HG03097 (cell line): ENCODE measurements at regions not wholly inside any gene's neighbourhood (a gene's known extent, or its start where the extent isn't known, plus 50 kb on each side); places are given as distances from the start of the nearest gene placed in this dataset.

Experiments used
- ATAC-seq: cut with Tn5 transposase; IDR thresholded peaks from one replicate; pipeline ENCODE4 v1.9.1; 2021; ENCODE audit not compliant: unreplicated experiment, low FRiP score

- no peak for ATAC-seq
Measured at GRCh38 chr20:22908944-22909343, 126.2 kb upstream of the SSTR4 start.

GRCh38 chr20:22909436-22909835, 125.7 kb upstream of the SSTR4 start:
- no peak for ATAC-seq

DNA sequence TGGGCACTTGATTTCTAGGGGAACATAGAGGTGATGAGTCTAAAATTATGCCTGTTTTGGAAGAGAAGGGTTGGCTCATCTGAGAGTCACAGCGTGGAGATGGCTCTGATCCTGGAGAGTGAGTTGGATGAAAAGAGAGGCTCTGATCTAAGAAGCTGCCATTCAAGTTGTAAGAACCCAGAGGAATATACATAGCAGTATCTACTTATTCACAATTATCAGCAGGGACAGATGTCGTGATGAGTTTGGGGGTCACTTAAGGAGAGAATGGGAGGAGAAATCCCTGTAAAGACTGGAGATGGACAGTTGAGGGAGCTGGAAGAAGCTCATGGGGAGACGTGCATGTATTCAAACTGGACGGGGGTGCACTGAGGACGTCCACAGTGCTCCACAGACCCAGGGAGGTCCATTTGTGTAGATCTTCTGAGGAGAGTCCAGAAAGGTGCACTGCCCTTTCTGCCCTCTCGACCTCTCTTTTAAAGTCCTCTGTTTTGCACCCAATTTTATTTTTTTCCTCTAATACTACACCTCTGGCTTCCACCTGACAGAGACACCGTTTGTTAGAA, 124.7 kb upstream of the SSTR4 start:
- ATAC-seq = no peak

DNA sequence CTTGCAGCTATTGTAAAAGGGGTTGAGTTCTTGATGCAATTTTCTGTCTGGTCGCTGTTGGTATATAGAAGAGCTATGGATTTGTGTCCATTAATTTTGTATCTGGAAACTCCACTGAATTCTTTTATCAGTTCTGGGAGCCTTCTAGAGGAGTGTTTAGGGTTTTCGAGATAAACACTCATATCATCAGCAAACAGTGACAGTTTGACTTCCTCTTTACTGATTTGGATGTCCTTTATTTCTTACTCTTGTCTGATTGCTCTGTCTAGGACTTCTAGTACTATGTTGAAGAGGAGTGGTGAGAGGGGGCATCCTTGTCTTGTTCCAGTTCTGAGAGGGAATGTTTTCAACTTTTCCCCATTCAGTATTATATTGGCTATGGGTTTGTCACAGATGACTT, 120.8 kb upstream of the SSTR4 start:
- no peak for ATAC-seq

DNA sequence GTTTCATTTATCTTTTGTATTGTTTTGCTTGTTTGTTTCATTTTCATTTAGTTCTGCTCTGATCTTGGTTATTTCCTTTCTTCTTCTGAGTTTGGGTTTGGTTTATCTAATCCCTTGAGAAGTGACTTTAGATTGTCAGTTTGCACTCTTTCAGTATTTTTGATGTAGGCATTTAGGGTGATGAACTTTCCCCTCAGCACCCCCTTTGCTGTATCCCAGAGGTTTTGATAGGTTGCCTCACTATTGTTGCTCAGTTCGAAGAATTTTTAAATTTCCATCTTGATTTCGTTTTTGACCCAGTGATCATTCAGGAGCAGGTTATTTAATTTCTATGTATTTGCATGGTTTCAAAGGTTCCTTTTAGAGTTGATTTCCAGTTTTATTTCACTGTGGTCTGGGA, 119.6 kb upstream of the SSTR4 start:
- no peak for ATAC-seq

GRCh38 chr20:22916021-22916842, 118.9 kb upstream of the SSTR4 start:
- no peak for ATAC-seq

DNA sequence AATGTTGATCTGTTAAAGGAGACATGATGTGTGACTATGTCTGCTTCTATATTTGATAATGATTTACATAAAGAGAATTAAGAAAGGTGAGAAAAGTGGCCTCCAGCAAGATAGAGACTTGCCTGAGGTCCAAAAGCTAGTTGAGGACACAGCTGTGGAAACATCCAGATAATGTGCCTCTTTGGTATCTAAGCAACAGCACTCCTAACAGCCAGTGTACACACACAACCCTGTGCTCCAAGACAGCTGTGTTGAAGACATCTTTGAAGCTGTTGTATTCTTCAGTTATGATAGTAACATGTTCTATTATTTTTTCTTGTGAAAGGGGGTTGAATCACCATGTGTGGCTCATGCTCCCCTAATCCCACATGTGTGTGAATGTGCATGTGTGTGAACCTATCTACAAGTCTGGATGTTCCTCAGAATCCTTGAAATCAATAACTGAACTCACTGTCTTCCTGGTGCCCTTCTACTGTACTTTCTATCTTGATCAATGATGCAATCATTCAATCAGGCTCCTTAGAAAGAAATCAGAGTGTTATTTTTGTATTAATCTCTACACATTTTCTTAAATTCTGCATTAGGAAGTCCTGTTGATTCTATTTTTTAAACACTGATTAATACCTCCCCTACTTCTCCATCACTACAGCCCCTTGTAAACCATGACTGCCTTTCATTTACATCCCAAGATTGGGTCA, 116.7 kb upstream of the SSTR4 start:
- no peak for ATAC-seq

DNA sequence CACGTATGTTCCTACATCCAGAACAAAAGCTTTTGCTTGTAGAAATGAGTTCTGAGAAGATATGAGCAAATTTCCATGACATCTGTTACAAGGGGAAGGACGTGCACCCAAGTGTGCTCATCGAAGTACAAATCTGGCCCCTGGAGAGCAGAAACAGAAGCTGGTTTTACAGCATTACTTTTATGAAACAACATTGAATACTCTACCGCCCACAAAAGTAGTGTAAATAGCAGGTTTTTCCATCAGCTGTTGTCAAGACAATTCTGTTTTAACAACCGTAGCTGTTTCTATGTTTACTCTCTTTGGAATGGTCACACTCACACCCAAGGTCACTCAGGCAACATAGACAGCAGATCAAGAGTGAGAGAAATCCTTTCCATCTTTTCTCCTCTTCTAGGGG, 114.2 kb upstream of the SSTR4 start:
- ATAC-seq = no peak

- no peak for ATAC-seq
Measured at GRCh38 chr20:22921595-22922421, 113.3 kb upstream of the SSTR4 start.

GRCh38 chr20:22922987-22923386, 112.1 kb upstream of the SSTR4 start:
- ATAC-seq = no peak

DNA sequence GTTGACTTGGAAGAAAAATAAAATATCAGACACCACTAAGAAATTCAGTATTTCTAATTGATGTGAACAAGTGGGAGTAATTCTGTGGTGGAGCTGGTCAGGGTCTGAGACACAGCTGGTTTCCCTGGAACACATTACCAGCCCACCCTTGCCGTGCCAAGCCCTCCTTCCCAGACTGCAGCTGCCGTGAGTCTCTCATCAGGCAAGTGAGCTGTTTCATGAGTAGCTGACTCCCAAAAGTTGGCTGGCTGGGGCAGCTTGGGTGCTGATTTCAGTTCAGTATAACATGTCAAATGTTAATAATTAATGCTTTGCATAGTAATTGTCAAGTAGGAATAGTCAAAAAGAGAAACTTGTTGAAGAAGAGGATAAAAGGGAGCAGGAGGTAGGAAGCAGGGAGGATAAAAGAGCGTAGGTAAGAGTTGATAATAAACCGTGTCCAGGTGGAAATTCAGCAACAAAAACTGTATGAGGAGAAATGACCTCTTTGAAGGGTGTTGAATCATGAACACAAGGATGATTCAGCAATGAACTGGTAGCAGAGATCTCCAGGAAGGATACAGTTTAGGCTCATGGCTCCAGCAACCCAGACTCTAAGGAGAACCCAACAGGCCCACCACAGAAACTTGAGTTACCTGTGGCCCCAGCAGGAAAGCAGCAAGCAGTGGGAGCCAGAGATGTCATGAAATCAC, 110.9 kb upstream of the SSTR4 start:
- ATAC-seq = no peak

DNA sequence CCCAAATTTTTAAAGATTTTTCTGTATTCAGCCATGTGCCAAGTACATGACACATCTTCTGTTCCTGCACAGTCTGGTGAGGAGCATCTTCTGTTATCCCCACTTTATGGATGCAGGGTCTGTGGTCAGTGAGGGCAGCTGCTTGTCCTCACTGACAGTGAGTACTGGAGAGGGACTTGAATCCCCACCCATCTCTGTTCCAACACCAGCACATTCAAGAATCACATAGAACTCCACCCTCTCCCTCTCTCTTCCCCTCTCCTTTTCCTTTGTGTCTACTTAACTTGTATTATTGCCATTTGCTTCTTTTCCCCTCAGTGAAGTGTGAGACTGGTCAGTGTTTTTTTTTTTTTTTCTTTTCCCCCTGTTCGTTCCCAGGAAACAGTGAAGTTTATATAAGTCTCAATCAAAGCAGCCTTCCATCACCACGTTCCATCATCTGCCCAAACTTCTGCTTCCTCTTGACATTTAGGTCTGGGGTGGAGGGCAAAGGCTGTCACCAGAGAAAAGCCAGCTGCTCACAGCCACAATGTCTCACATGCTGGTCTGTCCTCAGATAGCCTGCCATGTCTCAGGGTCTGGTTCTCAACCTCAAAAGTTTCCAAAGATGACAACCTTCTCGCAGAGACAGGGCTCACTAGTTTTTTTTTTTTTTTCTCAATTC, 110.0 kb upstream of the SSTR4 start:
- no peak for ATAC-seq

DNA sequence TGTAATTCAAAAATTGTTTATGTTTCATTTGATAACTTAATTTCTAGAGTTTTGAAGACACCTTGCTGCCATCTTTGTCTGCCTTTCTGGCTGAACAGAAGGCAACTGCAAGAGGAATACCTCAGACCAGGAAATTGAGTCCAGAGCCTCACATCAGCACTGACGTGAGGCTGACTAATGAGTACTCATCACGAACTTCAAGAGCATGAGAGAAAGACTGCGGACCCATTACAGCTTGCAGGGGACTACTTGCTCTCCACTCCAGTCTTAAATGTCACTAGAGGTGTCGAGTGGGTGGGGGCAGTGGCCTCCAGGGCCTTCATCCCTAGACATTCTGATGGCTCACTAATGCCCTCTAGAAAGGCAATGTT, 109.5 kb upstream of the SSTR4 start:
- ATAC-seq = no peak

- no peak for ATAC-seq
Measured at GRCh38 chr20:22927537-22927936, 107.6 kb upstream of the SSTR4 start.

DNA sequence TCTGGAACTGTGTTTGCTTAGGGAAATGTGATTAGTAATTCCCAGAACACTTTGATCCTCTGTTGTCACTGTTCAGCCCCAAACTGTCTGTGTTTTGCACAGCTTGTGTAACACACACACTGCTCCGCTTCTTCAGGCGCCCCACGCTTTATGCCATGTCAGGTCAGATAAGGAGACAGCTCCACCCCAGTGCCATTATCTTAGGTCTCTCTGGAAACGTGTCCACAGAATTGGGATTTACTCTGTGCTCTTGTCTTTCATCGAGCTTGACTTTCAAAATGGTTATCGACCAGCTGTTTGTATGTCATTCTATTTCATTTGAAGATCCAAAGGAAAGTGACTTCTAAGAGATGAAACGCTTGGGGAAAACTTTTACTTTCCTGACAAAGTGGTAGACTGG, 106.4 kb upstream of the SSTR4 start:
- no peak for ATAC-seq

GRCh38 chr20:22929661-22930060, 105.5 kb upstream of the SSTR4 start:
- no peak for ATAC-seq

DNA sequence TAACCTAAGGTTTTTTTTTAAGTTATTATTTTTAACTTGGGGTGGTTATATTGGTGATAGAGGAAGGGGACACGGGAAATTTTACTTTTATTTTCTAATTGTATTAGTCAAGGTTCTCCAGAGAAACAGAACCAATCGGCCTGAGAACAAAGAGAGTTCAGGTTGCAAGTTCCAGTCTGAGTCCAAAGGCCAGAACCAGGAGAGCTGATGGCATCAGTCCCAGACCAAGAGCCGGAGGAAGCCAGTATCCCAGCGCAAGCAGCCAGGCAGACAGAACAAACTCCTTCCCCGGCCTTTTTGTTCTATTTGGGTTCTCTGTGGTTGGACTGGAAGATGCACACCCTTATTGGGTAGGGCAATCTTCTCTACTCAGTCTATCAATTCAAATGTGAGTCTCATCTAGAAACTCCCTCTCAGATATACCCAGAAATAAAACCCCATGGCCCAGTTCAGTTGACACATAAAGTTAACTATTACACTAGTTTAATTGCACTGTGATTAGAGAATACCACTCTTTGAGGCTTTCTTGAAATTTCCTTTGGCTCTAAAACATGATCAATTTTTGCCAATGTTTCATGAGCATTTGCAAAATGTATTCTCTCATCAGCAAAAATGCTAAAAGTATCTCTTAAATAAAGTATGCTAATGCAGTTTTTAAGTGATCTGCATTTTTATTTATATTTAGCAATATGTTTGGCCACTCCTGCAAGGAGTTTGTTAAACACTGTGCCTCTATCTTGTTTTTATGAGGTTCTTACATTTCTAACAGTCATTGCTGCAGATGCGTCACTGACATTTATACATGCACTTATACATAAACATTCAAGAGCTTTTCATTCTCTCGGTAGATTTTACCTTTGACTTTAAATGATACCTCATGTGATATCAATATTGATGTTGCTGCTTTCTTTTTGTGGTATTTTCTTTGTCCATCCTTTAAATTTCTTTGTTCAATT, 103.2 kb upstream of the SSTR4 start:
- no peak for ATAC-seq

DNA sequence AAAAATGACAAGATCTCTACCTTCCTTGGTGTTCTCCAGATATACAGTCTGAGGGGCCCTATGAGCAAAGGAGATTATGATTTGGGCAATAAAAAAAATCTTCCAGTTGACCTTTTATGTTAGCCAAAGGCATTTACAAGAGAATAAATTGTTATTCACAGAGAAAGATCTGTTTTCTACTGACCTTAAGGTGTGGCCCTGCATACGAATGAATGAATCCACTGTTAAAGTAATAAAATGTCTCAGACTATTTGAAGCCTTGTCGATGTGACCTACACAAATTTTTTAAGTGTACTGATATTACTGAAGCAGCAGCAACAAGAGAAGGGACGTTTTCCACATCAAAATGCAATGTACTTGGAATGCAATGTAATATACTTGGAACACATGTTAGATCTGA, 95.9 kb upstream of the SSTR4 start:
- no peak for ATAC-seq

- no peak for ATAC-seq
Measured at GRCh38 chr20:22940350-22940749, 94.8 kb upstream of the SSTR4 start.
